SH-SY5Y (cell line): ENCODE measurements at regions not wholly inside any gene's neighbourhood (a gene's known extent, or its start where the extent isn't known, plus 50 kb on each side); places are given as distances from the start of the nearest gene placed in this dataset.

Experiments
- GATA2 ChIP-seq: IDR thresholded peaks from 2 replicates; pipeline ENCODE4 v1.6.1; 2011; ENCODE audit warnings: mild to moderate bottlenecking, low read depth, low read length
- GATA3 ChIP-seq: IDR thresholded peaks from 2 replicates; pipeline ENCODE4 v1.6.1; 2011; ENCODE audit warnings: low read depth, mild to moderate bottlenecking, low read length, moderate library complexity

DNA sequence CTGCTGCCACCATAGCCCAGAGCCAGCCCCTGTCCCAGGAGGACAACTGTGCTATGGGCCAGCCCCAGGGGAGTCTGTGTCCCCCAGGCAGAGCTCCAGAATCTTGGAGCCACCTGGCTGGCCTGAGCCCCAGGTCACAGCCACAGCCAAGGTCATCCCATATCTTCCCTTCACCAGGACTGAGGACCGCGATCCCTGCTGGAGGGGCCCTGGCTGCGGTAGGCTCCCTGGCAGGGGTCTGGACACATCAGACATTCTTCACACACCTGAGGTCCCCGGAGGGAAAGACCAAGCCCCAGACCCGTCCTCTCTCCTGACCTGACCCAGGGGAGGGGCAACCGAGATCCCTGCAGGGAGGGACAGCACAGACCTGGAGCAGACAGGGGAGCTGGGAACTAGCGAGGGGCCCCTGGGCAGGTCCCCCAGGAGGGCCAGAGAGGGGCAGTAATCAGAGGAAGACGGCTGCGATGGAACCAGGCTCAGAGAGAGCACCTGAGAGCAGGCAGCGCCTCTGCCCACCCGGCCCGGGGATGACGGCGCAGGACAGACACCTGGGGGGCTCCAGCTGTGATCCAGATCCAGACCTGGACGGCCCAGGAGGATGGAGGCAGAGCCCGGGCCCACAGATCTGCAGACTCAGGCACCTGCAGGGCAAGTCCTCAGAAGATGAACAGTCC, 103.2 kb upstream of the EIF5 start:
- TF ChIP-seq GATA3: no peak
- TF ChIP-seq GATA2: no peak
